BJ (cell line): ENCODE measurements at regions not wholly inside any gene's neighbourhood (a gene's known extent, or its start where the extent isn't known, plus 50 kb on each side); places are given as distances from the start of the nearest gene placed in this dataset.

Experiments
- CTCF ChIA-PET: fragments of 350-600 bp; formaldehyde crosslinking; extraction: SDS; loops from one replicate; lab custom pipeline; 2021; ENCODE audit warnings: antibody characterized with exemption, inconsistent platforms; lab: Yijun Ruan, JAX
- POLR2A ChIA-PET: fragments of 300-600 bp; sonication (Branson Sonifier 250); formaldehyde crosslinking; extraction: SDS; loops from one replicate; lab custom pipeline; 2021; ENCODE audit warnings: antibody characterized with exemption; lab: Charles Lee
- DNase-seq: peaks from one replicate; pipeline ENCODE4 v3.0.0-alpha.2; 2011; ENCODE audit warnings: low read depth
- H3K27me3 ChIP-seq: 2 replicates; pipeline ENCODE4 v1.6.0; 2011; ENCODE audit warnings: low read length; ENCODE audit not compliant: control insufficient read depth, insufficient read depth
- H3K36me3 ChIP-seq: 2 replicates; pipeline ENCODE4 v1.5.1; 2011; ENCODE audit warnings: low read length; ENCODE audit not compliant: control insufficient read depth, insufficient read depth
- H3K4me3 ChIP-seq: 2 replicates; pipeline ENCODE4 v1.5.1; 2011; ENCODE audit warnings: low read depth, mild to moderate bottlenecking, control low read depth, low read length
- CTCF ChIP-seq: IDR thresholded peaks from 2 replicates; pipeline ENCODE4 v1.5.1; 2011; ENCODE audit warnings: low read depth, mild to moderate bottlenecking, control low read depth, inconsistent platforms, low read length, moderate library complexity; ENCODE audit not compliant: insufficient read depth

GRCh38 chr3:160106905-160107861 lies 118.0 kb upstream of the C3orf80 start:
- no peak for TF ChIP-seq CTCF
- Histone ChIP-seq H3K27me3 (peaks cover 2% of the 10 kb centered on the region; the same call in 1 of the 2 replicates), H3K36me3 (no peaks in the 10 kb centered on the region), H3K4me3 (no peak overlapping the region)
- CTCF ChIA-PET, result interaction anchor here (1.0 kb wide), 1 partner anchor 27 kb away, joined by 3 read pairs; no protein-coding TSS in a partner anchor
- POLR2A ChIA-PET, result no interaction called here
- no peak for DNase-seq

DNA sequence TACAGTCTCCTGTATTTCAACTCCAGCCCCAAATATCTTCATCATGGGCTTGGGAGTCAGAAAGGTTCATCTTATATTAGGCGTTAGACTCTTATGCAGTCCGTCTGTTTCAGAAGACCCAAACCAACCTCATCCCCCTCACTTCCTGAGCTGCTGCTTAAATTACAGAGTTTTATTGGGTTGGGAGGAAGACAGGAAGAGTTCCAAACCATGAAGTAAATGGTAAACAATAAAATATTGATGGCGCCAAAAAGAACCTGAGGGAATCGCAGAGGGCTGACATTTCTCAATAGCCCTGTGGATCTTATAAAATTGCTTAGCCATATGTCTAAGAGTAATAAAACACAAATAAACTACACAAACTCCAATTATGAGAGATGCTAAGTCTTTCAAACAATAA lies 116.9 kb upstream of the C3orf80 start:
- TF ChIP-seq CTCF, result no peak
- H3K4me3 ChIP-seq, result no peak overlapping the region
- POLR2A ChIA-PET, result no interaction called here
- H3K27me3 ChIP-seq, result peaks cover 2% of the 10 kb centered on the region; the same call in 1 of the 2 replicates
- CTCF ChIA-PET, result interaction anchor here (0.7 kb wide), 1 partner anchor 654 kb away, joined by 3 read pairs; no protein-coding TSS in a partner anchor
- no peak for DNase-seq
- no peaks in the 10 kb centered on the region for H3K36me3 ChIP-seq

- CTCF ChIA-PET, result interaction anchor here (0.7 to 0.8 kb wide), 2 partner anchors 14 to 125 kb away, joined by 3 read pairs; no protein-coding TSS in a partner anchor
- Histone ChIP-seq H3K4me3 (no peak overlapping the region), H3K36me3 (no peaks in the 10 kb centered on the region), H3K27me3 (peaks cover 4% of the 10 kb centered on the region)
- POLR2A ChIA-PET, result no interaction called here
- DNase-seq, result no peak
- no peak for TF ChIP-seq CTCF
These were observed 112.7 kb upstream of the C3orf80 start for GRCh38 chr3:160112481-160112880.

DNA sequence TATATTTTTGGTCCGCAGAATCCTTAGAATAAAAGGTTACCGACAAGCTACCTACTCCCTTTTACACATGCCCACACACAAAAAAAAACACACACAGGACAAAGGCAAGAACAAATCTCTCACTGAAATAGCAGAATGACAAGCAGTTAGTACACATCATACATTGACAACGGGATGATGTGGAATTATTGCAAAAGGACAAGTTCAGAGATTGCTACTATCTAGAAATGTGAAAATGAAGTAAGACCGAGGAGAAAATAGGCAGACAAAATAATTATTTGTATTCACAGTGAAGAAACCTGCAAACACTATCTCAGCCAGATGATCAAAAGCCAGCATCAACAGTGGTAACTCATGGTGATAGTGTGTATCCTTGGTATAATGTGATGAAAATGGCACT lies 112.2 kb upstream of the C3orf80 start:
- no peak for TF ChIP-seq CTCF
- H3K36me3 ChIP-seq, result no peaks in the 10 kb centered on the region
- POLR2A ChIA-PET, result no interaction called here
- no peak overlapping the region for H3K4me3 ChIP-seq
- CTCF ChIA-PET, result no interaction called here
- DNase-seq, result no peak
- peaks cover 4% of the 10 kb centered on the region for H3K27me3 ChIP-seq

DNA sequence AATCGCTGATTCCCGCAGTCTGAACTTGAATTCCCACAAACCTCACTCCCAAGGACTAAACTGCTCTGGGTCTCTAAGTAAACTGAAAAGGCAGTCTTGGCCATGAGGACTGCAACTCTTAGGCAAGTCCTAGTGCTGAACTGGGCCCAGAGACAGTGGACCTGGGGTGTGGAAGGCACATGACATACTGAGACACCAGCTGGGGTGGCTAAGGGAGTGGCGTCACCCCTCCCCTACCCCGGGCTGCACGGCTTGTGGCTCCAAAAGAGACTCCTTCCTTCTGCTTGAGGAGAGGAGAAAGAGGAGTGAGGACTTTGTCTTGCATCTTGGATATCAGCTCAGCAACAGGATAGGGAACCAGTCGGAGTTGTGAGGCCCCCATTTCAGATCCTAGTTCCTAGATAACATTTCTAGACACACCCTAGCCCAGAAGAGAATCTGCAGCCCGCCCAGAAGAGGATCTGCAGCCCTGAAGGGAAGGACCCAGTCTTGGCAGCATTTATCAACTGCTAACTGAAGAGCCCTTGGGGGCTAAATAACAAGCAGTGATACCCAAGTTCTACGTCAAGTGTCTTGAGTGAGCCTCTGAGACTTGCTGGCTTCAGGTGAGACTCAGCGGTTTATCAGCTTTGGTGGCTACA lies 110.7 kb upstream of the C3orf80 start:
- Histone ChIP-seq H3K27me3 (peaks cover 4% of the 10 kb centered on the region), H3K36me3 (no peaks in the 10 kb centered on the region), H3K4me3 (no peak overlapping the region)
- ChIA-PET CTCF (no interaction called here), POLR2A (no interaction called here)
- DNase-seq, result no peak
- TF ChIP-seq CTCF, result no peak
